ENCODE measurements at regions not wholly inside any gene's neighbourhood (a gene's known extent, or its start where the extent isn't known, plus 50 kb on each side); places are given as distances from the start of the nearest gene placed in this dataset.

DNA sequence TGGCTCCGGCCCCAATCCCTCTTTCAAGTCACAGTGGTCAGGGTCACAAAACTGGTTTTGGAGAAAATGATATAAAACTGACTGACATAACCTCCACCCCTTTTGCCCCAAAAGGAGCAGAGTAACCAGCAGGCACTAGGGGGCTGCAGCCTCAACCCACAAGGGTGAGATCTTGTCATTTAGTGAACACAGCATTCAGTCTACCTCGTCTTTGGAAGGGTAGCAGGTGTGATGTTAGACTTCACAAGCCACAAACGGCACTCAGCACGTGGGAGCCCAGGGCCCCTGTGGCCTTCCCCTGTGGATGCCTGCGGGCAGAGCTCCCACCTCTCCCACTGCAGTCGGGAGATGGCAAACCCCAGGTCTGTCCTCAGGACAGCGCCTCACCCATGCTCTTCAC, 372.1 kb upstream of the MYT1L start (continued):
- TF ChIP-seq RAD21 (IDR thresholded peaks at IDR 0.05 in 1 of 2, conservative IDR thresholded peaks at IDR 0.05 in 1 of 2; ENCODE audit: low read depth in 2 of 2, low read length in 2 of 2) = peak; percentile 22 to 32; a peak in 3 of 4 replicates
- TF ChIP-seq, protein P1, sequence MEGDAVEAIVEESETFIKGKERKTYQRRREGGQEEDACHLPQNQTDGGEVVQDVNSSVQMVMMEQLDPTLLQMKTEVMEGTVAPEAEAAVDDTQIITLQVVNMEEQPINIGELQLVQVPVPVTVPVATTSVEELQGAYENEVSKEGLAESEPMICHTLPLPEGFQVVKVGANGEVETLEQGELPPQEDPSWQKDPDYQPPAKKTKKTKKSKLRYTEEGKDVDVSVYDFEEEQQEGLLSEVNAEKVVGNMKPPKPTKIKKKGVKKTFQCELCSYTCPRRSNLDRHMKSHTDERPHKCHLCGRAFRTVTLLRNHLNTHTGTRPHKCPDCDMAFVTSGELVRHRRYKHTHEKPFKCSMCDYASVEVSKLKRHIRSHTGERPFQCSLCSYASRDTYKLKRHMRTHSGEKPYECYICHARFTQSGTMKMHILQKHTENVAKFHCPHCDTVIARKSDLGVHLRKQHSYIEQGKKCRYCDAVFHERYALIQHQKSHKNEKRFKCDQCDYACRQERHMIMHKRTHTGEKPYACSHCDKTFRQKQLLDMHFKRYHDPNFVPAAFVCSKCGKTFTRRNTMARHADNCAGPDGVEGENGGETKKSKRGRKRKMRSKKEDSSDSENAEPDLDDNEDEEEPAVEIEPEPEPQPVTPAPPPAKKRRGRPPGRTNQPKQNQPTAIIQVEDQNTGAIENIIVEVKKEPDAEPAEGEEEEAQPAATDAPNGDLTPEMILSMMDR (IDR thresholded peaks at IDR 0.05; ENCODE audit: control extremely low read depth in 1 of 3, insufficient read depth in 1 of 3, low read depth in 1 of 3, low read length in 3 of 3) = peak in 2 of 3 experiments; percentile 18 to 24; a peak in 2 of 4 replicates

Measured in H1 (cell line).